NCI-H510A (cell line): ENCODE measurements at regions not wholly inside any gene's neighbourhood (a gene's known extent, or its start where the extent isn't known, plus 50 kb on each side); places are given as distances from the start of the nearest gene placed in this dataset.

ENCODE experiments used
- DNase-seq: peaks from one replicate; lab custom pipeline; 2025; lab: John Stamatoyannopoulos, UW

GRCh38 chr3:24838533-24838932 is 343.9 kb upstream of the THRB start:
- no peak for DNase-seq

GRCh38 chr3:24843955-24844354 is 349.3 kb upstream of the THRB start:
- DNase-seq = no peak

DNA sequence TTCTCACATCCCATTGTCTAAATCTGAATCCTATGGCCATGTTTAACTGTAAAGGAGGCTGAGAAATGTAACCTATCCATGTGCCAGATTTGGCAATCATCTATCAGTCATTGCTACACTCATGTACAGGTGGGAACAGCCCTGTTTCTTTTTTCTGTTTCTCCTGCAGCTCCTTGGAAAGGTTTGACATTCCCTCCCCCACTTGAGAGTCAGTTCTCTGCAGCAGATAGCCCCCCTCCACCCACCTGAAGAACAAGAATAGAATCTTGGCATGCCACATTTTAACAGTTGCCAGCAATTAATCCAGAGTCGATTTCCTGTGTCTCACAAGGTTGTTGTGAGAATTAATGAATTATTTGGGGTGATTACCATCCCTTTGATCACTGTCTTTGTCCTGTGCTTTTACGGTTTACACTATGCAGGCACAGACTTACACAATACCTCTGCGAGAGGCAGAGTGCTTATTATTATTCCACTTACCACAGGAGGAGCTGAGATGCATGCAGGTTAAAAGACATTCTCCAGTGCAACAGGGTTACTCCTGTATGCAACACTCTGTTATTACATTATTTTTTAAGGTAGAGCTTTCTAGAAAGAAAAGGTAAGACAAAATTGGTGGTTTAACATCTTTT is 351.0 kb upstream of the THRB start:
- no peak for DNase-seq

DNA sequence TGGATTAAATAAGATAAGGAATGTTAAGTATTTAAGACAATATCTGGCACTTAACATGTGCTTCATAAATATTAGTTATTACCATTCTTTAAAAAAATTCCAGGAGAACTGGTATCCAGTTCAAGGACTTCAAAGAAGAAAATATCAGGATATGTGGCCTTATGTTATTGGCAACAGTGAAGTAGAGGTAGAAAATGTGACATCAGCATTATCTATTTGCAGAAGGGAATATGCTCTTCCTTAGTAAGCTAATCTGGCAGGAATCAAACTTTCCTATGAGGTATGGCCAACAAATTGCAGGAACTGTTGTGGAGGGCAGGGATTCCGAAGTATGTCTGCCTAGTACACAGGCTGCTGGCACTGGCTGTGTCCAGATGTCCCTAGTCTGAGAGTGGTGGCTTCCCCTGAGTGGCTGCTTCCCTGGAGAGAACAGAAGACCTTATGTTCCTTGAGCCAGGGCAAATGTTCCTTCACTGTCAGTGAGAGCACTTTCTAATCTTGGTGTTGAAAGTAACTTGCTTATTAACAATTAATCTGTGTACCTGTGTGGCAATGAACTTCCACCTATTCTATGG is 351.7 kb upstream of the THRB start:
- no peak for DNase-seq

DNA sequence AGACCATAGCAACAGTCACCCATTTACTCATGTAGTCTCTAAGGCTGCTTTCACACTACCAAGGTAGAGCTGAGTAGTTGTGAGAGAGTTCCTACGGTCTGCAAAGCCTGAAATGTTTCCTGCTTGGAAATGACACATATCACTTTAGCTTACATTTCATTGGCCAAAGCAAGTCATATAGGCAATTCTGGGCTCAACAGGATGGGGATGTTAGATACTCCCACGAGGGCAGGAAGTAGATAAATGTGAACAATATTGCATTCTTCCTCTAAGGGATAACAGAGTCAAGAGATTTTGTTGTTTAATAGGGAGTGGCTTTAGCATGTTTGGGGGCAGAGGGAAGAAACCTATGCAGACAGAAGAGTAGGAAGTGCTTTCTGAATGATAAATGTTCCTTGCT is 355.6 kb upstream of the THRB start:
- no peak for DNase-seq

DNA sequence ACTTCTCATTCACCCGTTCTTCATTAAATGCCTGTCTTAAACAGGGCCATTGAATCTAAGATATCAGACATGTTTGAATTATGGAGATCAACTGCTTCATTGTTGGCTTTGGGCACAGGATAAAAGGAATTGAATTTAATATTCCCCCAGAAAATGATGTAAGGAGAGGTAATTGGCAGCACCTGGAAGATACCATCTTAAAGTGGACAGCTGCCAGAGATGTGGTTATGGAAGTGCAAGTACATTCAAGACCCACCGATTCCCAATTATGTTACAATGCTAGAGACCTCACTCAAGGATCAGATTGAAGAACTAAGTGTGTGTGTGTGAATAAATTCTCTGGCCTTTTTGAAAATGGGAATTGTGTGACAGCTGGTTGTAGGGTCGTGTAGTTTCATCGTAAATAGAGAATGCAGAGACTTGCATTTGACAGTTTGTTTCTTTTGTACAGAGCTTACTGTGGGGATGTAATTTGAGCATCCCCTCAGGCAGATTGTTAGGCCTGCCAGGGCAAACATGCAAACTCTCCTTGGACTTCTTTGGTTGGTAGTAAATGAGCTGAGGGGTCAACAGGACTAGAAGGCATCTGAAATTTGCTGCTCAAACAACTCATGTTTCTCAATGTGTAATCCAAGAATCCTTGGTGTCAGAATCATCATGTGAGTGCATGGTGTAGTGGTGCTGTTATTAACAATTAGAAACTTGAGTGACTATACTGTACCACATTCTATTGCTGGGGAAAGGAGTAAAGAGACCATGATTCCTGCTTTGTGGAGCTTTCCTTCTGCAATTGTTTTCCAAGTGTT is 359.2 kb upstream of the THRB start:
- no peak for DNase-seq

DNA sequence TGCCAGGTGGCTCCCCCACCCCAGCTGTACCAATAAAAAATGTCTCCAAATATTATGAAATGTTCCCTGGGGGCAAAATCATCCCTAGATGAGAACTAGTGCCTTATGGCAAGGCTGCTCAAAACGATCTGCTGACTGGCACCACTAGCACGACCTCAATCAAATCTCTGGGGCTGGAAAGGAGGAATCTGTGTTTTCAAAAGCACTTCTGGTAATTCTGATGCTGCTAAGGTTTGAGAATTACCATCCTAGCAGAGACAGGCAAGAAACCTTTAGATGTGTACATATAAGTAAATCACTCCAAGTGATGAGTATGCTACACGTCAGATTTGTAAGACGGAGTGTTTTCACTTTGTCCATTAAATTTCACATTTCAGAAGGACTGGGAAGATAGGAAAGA is 360.1 kb upstream of the THRB start:
- no peak for DNase-seq

- no peak for DNase-seq
Observed at GRCh38 chr3:24857945-24858344, 363.3 kb upstream of the THRB start.

DNA sequence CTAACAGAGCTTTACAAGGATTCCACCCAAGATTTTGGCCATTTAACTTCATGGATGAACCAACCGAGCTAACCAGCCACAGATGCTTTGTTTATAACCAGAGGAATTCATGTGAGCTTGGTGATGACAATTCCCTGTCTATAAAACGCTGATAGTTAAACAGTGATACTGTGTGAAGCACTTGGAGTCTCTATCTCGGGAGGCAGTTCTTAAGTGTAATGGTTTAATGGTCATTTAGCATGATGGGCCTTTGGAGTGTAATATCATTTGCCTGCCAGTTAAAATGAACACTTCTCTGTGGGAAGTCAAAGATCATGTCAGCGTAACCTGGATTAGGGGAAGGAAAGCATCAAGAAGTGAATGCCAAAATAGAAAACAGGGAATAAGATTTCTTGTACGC is 368.6 kb upstream of the THRB start:
- DNase-seq = no peak

DNA sequence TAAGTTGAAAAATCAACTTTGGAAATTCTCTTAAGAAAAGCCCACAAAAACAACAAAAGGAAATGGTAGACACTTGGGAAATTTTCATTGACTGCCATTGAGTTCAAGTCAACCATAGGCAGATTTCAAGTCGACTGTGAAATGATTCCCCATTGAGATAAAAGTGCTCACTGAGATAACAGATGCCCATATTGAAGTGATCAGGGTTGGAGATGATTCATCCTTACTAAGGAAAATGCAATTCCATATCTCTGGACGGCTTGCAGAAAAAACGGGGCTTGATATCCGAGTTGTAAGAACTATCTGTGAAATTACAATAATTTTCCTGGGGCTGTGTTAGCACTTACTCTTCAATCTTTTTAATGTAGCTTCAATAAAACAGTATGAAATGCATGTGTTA is 373.1 kb upstream of the THRB start:
- no peak for DNase-seq

DNA sequence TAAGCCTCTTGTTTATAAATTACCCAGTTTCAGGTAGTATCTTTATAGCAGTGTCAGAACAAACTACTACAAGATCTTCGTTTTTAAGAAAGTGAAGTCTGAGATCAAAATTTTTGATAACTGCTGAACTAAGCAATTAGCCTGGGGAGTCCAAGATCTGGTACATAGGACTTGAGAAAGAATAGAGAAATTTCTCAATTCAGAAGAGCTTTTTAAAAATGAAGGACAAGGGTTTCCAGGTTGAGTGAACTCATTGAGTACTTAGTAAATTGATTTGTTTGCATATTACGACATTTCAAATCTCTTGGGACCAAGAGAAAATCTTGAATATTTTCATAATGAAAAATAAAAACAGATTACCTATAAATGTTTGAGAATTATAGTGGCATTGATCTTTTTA is 386.6 kb upstream of the THRB start:
- DNase-seq = no peak

GRCh38 chr3:24886501-24886900 is 391.9 kb upstream of the THRB start:
- no peak for DNase-seq

DNA sequence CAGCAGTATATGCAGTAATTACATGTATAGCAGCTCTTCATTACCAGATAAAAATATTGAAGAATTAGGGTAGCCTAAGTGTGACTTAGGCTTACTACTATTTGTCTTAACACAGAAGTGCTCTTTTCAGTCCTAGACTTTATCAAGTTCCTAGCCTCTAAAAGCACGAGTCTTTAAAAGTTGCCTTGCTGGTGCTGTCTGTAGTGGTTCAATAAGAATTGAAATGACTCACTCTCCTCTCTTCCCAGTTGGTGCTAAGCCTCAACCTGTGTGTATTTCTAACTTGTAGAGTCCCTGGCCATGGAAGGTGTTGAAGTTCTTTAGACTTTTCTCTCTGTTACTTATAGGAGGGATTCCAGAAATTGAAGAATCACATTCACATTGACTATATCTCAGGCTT is 395.4 kb upstream of the THRB start:
- no peak for DNase-seq

GRCh38 chr3:24899373-24899772 is 404.7 kb upstream of the THRB start:
- no peak for DNase-seq

- DNase-seq = no peak
Observed at GRCh38 chr3:24899901-24900603, 405.4 kb upstream of the THRB start.

GRCh38 chr3:24905266-24905665 is 410.6 kb upstream of the THRB start:
- no peak for DNase-seq

DNA sequence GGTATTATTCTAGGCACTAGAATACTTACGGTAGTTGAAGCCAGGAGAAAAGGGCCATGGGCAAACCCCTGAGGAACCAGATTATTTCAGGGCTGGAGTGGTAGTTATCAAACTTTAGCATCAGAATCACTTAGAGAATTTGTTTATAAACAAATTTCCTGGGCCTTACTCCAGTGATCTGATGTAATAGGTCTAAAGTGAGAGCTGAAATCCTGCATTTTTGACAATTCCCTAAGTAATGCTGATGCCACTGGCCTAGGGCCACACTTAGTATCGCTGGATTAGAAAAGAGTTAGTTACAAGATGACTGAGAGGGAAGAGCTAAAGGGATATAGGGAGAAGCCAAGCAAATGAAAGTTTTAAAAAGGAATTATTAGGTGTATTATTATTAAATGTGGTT is 412.5 kb upstream of the THRB start:
- DNase-seq = no peak

- DNase-seq = no peak
Observed at GRCh38 chr3:24911076-24911475, 416.4 kb upstream of the THRB start.

DNA sequence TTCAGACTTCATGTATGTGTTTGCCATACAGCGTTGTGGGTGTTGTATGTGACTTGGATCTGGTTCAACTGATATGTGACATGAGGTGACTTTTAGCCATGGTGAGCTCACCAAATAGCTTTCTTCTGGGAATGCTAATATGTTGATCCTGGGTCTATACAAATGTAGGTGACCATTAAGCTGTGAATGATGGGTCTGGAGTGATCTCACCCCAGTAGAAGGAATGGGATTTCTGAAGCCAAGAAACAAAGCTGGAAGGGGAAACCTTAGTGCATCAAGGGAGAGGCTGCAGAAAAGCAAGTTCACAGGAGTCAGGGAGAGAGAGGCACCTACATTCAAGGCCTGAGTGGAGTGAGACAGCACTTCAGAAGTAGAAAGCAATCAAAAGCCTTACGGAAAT is 421.0 kb upstream of the THRB start:
- DNase-seq = no peak

GRCh38 chr3:24917908-24918307 is 423.3 kb upstream of the THRB start:
- DNase-seq = no peak

- no peak for DNase-seq
Observed at GRCh38 chr3:24923570-24923969, 428.9 kb upstream of the THRB start.

DNA sequence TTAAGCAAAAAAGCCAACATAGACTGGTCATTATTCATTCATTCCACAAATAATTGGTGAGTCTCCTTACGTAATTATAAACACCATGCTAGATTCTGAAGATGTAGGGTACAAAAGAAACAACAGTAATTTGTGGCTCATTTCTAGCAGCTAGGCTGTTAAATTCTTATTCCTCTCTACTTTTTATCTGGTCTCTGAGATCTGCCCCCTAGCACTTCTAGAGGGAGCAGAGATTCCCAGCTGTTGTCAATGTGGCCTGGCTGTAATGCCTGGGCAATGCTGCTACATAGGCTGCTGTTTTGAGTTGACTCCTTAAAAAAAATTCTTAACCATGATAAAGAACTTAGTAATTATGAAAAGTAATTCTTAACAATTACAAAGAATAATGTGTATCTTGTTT is 434.9 kb upstream of the THRB start:
- no peak for DNase-seq

GRCh38 chr3:24933401-24933800 is 438.8 kb upstream of the THRB start:
- no peak for DNase-seq
